NB4 (cell line): ENCODE measurements at regions not wholly inside any gene's neighbourhood (a gene's known extent, or its start where the extent isn't known, plus 50 kb on each side); places are given as distances from the start of the nearest gene placed in this dataset.

Experiments
- DNase-seq: peaks from one replicate; pipeline ENCODE4 v3.0.0; 2010; ENCODE audit warnings: low read depth
- H3K4me3 ChIP-seq: one replicate; pipeline ENCODE4 v1.5.1; 2011; ENCODE audit warnings: mild to moderate bottlenecking, low read depth, low read length, moderate library complexity
- CTCF ChIP-seq: IDR thresholded peaks from one replicate; pipeline ENCODE4 v1.5.1; 2012; ENCODE audit warnings: low read depth, low read length
- MAX ChIP-seq: IDR thresholded peaks from 2 replicates; pipeline ENCODE4 v1.6.1; 2011; ENCODE audit warnings: low read depth, low read length
- MYC ChIP-seq: IDR thresholded peaks from 2 replicates; pipeline ENCODE4 v1.6.1; 2011; ENCODE audit warnings: low read depth, low read length
- POLR2A ChIP-seq: IDR thresholded peaks from 2 replicates; pipeline ENCODE4 v1.6.1; 2011; ENCODE audit warnings: mild to moderate bottlenecking; ENCODE audit not compliant: insufficient read length; ENCODE audit errors: extremely low read depth

- TF ChIP-seq CTCF, result no peak
- TF ChIP-seq MYC, result no peak
- no peak for TF ChIP-seq MAX
- TF ChIP-seq POLR2A, result no peak
- H3K4me3 ChIP-seq, result no peak overlapping the region
- peak; percentile 9 for DNase-seq
Measured at GRCh38 chr2:51510303-51510702, 478.4 kb upstream of the NRXN1 start.

GRCh38 chr2:51505533-51505932, 473.6 kb upstream of the NRXN1 start:
- peak; percentile 31 for DNase-seq
- TF ChIP-seq MYC (no peak), CTCF (peak; percentile 34)
- H3K4me3 ChIP-seq, result no peak overlapping the region

- no peak for TF ChIP-seq POLR2A
- no peak for TF ChIP-seq CTCF
- no peak for TF ChIP-seq MAX
- no peak for TF ChIP-seq MYC
- H3K4me3 ChIP-seq, result no peak overlapping the region
- DNase-seq, result no peak
Measured at GRCh38 chr2:51490576-51491234, 458.8 kb upstream of the NRXN1 start.

GRCh38 chr2:51484605-51485004, 452.7 kb upstream of the NRXN1 start:
- DNase-seq, result no peak
- TF ChIP-seq MAX (no peak), POLR2A (no peak), CTCF (no peak), MYC (no peak)
- no peak overlapping the region for H3K4me3 ChIP-seq

GRCh38 chr2:51483720-51484119, 451.8 kb upstream of the NRXN1 start:
- DNase-seq, result no peak
- no peak overlapping the region for H3K4me3 ChIP-seq
- TF ChIP-seq MAX (no peak), MYC (no peak), POLR2A (no peak), CTCF (no peak)

GRCh38 chr2:51472783-51473182, 440.9 kb upstream of the NRXN1 start:
- TF ChIP-seq MAX (no peak), POLR2A (no peak), MYC (no peak), CTCF (no peak)
- no peak for DNase-seq

More at GRCh38 chr2:51472783-51473182, 440.9 kb upstream of the NRXN1 start:
- no peak overlapping the region for H3K4me3 ChIP-seq
